ENCODE measurements at regions not wholly inside any gene's neighbourhood (a gene's known extent, or its start where the extent isn't known, plus 50 kb on each side); places are given as distances from the start of the nearest gene placed in this dataset.
"Not testable (repeated sequence)": the region's sequence is repeated elsewhere in the genome, so short reads cannot be mapped to it uniquely, and the experiment has no call there.

DNA sequence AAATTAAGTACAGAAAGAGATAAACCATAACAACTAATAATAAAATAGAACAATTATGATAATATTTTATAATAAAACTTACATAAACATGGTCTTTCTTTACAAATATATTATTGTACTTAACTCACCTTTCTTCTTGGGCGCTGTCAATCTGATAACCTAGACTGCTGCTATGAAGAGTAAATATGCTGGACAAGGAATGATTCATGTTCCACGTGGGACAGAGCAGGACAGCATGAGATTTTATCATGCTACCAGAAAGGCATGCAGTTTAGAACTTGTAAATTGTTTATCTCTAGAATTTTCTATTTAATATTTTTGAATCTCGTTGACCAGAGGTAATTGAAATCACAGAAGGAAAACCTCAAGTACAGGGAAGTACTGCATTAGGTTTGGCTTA lies 210.7 kb downstream of the ANKRD30B start:
- TF ChIP-seq, protein P1, sequence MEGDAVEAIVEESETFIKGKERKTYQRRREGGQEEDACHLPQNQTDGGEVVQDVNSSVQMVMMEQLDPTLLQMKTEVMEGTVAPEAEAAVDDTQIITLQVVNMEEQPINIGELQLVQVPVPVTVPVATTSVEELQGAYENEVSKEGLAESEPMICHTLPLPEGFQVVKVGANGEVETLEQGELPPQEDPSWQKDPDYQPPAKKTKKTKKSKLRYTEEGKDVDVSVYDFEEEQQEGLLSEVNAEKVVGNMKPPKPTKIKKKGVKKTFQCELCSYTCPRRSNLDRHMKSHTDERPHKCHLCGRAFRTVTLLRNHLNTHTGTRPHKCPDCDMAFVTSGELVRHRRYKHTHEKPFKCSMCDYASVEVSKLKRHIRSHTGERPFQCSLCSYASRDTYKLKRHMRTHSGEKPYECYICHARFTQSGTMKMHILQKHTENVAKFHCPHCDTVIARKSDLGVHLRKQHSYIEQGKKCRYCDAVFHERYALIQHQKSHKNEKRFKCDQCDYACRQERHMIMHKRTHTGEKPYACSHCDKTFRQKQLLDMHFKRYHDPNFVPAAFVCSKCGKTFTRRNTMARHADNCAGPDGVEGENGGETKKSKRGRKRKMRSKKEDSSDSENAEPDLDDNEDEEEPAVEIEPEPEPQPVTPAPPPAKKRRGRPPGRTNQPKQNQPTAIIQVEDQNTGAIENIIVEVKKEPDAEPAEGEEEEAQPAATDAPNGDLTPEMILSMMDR (IDR thresholded peaks at IDR 0.05; ENCODE audit: control insufficient read depth, extremely low read depth, insufficient read depth): no peak
- DNase-seq (ENCODE audit: low read depth): no peak
- H3K4me3 ChIP-seq (ENCODE audit: low read depth, low read length): no peak overlapping the region

DNA sequence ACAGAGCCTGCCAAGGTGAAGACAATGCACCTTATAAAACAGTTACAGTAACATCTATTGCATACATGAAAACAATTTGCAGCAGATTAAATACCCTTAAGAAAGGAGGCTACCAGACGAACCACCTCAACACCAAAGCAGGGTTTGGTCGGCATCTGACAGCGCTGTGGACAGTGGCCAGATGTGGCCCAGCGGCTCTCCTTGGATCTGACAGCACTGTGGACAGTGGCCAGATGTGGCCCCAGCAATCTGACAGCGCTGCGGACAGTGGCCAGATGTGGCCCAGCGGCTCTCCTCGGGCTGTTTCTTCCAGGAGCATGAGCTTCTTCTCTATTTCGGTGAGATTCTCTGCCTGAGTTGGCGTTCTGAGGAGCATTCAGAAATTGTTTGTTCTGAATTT lies 211.6 kb downstream of the ANKRD30B start:
- TF ChIP-seq, protein P1 (IDR thresholded peaks at IDR 0.05; ENCODE audit: control insufficient read depth, extremely low read depth, insufficient read depth): no peak
- no peak overlapping the region for H3K4me3 ChIP-seq (ENCODE audit: low read depth, low read length)
- DNase-seq (ENCODE audit: low read depth): no peak

DNA sequence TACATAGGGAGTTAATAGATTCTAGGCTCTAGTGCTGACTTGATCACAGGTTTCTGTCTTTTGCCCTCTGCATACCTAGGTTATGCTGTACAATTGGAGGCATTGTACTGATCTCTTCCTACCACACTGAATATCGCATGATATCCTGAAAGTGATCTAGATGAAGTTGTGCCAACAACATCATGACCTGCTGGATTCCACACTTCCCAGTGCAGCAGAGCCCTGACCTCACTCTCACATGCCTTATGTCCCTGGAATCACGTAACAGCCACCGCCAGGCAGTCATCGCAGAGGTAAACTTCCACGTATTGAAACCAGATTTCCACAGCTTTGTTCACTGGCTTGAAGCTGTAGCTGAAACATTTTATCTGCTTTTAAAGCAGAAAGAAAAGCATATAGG lies 214.0 kb downstream of the ANKRD30B start:
- no peak for DNase-seq (ENCODE audit: low read depth)
- TF ChIP-seq, protein P1 (IDR thresholded peaks at IDR 0.05; ENCODE audit: control insufficient read depth, extremely low read depth, insufficient read depth): no peak

DNA sequence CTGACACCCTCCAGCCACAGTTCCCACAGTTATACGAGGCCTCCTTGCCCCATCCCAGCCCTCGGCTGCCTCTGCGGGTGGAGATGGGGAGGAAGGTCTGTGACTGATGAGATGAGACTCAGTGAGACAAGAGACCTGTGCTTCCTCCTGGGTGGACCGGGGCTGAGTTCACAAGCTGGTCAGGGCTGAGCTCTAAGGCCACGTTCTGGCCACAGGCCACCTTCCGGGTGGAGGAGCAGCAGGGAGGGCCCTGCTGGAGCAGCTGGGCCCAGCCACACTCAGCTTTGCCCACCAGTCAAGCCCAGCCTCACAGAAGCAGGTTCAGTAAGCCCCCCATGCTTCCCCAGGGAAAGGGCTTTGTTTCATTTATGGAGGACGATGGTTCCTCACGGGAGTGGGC lies 214.7 kb downstream of the ANKRD30B start:
- TF ChIP-seq, protein P1 (IDR thresholded peaks at IDR 0.05; ENCODE audit: control insufficient read depth, extremely low read depth, insufficient read depth): no peak
- no peak overlapping the region for H3K4me3 ChIP-seq (ENCODE audit: low read depth, low read length)
- DNase-seq (ENCODE audit: low read depth): no peak

More for the DNA sequence above, 214.0 kb downstream of the ANKRD30B start:
- no peak overlapping the region for H3K4me3 ChIP-seq (ENCODE audit: low read depth, low read length)

DNA sequence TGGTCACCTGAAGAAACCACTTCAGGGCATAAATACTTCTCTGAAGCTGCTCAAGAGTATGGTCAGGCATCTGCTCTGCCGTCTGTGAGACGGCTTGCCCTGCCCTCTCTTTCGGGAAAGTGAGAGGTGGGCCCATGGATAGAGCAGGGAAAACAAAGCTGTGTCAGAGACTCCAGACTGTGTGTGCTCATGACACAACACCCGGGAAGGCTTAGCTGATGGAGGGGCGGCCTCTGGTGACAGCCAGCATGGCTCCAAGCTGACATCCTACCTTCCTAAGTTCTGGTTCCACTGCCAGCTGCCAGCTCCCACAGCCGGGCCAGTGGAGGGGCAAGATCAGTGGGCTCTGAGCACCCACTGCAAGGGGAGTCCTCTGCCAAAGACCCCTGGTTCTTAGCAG lies 215.3 kb downstream of the ANKRD30B start:
- TF ChIP-seq, protein P1 (IDR thresholded peaks at IDR 0.05; ENCODE audit: control insufficient read depth, extremely low read depth, insufficient read depth): no peak
- H3K4me3 ChIP-seq (ENCODE audit: low read depth, low read length): no peak overlapping the region
- DNase-seq (ENCODE audit: low read depth): no peak

DNA sequence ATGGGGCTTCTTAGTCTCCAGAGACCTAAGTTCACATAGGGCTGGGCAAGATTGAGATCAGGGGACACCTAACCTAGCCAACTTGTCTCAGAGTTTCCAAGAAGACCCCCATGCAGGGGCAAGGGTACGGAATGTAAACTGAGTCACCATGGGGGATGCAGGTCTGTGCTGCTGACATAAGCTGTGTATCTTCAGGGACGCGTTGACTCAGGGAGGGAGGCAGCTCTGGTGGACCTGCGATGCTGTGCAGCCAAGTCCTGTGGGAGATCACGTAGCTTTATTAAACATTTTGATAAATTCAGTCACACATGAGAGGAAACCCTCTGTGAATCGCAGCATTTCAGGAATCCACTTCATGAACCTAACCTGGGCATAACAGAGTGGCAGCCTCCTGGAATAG lies 216.0 kb downstream of the ANKRD30B start:
- TF ChIP-seq, protein P1 (IDR thresholded peaks at IDR 0.05; ENCODE audit: control insufficient read depth, extremely low read depth, insufficient read depth): no peak
- H3K4me3 ChIP-seq (ENCODE audit: low read depth, low read length): no peak overlapping the region
- no peak for DNase-seq (ENCODE audit: low read depth)

DNA sequence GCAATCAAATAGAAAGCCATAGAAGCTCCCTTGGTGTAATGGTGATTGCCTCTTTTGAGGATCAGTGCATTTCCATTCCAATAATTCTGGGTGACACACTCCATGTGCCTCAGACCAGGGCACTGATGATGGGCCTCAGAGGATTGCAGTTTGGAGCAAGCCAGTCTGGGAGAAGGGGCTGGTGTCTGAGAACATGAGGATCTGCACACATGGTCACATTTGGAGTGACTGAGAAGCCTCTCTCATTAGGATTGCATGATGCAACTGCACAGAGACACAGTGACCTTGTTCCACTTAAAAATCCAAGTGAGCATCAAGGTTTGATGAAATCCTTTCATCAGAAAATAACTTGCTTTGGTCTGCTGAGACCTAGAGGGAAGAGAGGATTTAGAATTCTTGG lies 216.4 kb downstream of the ANKRD30B start:
- no peak overlapping the region for H3K4me3 ChIP-seq (ENCODE audit: low read depth, low read length)
- TF ChIP-seq, protein P1 (IDR thresholded peaks at IDR 0.05; ENCODE audit: control insufficient read depth, extremely low read depth, insufficient read depth): no peak
- DNase-seq (ENCODE audit: low read depth): no peak

DNA sequence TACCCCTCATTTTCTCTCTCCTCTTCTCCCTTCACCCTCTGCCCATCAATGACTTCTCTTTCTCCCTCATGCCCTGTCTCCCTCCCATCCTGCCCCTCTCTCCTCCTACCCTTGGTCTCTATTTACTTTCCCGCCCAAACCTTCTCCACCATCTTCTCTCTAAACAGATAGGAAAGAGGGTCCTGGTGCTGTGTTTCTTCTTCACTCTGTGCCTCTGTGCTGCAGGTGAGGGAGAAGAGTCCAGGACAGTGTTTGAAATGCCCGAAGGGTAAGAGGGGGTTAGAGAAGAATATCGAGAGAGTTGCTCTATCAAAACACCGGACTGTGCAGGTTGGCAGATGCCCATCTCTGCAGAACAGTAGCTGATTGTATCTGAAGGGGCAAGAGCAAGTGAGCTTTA lies 217.0 kb downstream of the ANKRD30B start:
- H3K4me3 ChIP-seq (ENCODE audit: low read depth, low read length); DNase-seq (ENCODE audit: low read depth): not testable (repeated sequence)
